ENCODE measurements at regions not wholly inside any gene's neighbourhood (a gene's known extent, or its start where the extent isn't known, plus 50 kb on each side); places are given as distances from the start of the nearest gene placed in this dataset.

DNA sequence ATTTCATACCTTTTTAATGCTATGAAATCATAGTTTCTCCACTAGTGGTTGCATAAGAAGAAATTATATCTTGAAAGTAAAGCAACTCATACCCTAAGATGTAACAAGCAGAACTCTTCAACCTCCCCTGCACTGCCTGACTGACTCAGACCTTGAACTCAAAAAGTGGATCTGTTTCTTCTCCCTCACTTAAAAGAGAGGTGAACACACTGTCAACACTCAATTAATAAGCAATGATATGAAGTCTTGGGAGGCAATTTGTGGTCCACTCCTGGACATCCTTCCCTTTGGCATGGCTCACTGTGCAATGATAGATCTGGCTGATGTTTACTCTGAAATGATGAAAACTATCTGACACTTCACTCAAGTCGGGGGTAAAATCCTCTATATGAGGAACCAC is 282.0 kb upstream of the DKK2 start:
- H3F3A ChIP-seq (replicated peaks; ENCODE audit: low read depth): no peaks in the 10 kb centered on the region
- ATAC-seq (no peak), DNase-seq (ENCODE audit: low spot score) (no peak)
- peaks cover 1% of the 10 kb centered on the region; the same call in 1 of the 2 replicates for H3K9me2 ChIP-seq (ENCODE audit: insufficient read depth)
- no peak overlapping the region for H2AFZ ChIP-seq
- Mint-ChIP-seq H3K27me3 (ENCODE audit: insufficient read depth, low read depth, poor library complexity) (no peaks in the 10 kb centered on the region), H3K27ac (no peak overlapping the region), H3K4me3 (no peak overlapping the region), H3K4me1 (no peaks in the 10 kb centered on the region), H3K36me3 (ENCODE audit: low read depth) (no peaks in the 10 kb centered on the region), H3K9me3 (no peaks in the 10 kb centered on the region; the same call in 1 of the 3 replicates)
- H3K4me3 ChIP-seq: no peak overlapping the region
- no peak overlapping the region for H3K4me2 ChIP-seq
- TF ChIP-seq ZNF331 (CRISPR knock-in tag; IDR thresholded peaks at IDR 0.05; ENCODE audit: low read depth) (no peak), POLR2AphosphoS5 (IDR thresholded peaks at IDR 0.05; ENCODE audit: low read depth) (no peak), ZNF114 (CRISPR knock-in tag; IDR thresholded peaks at IDR 0.05) (no peak), CREB1 (CRISPR knock-in tag; IDR thresholded peaks at IDR 0.05; ENCODE audit: low read depth) (no peak), EZH2 (IDR thresholded peaks at IDR 0.05; ENCODE audit: low read depth, unreplicated experiment) (no peak), STAT1 (IDR thresholded peaks at IDR 0.05; ENCODE audit: unreplicated experiment) (no peak), EZH2phosphoT487 (IDR thresholded peaks at IDR 0.05; ENCODE audit: unreplicated experiment) (no peak), JUNB (IDR thresholded peaks at IDR 0.05; ENCODE audit: unreplicated experiment) (no peak), NANOG (IDR thresholded peaks at IDR 0.05; ENCODE audit: borderline replicate concordance) (no peak)
- TF ChIP-seq, protein P1, sequence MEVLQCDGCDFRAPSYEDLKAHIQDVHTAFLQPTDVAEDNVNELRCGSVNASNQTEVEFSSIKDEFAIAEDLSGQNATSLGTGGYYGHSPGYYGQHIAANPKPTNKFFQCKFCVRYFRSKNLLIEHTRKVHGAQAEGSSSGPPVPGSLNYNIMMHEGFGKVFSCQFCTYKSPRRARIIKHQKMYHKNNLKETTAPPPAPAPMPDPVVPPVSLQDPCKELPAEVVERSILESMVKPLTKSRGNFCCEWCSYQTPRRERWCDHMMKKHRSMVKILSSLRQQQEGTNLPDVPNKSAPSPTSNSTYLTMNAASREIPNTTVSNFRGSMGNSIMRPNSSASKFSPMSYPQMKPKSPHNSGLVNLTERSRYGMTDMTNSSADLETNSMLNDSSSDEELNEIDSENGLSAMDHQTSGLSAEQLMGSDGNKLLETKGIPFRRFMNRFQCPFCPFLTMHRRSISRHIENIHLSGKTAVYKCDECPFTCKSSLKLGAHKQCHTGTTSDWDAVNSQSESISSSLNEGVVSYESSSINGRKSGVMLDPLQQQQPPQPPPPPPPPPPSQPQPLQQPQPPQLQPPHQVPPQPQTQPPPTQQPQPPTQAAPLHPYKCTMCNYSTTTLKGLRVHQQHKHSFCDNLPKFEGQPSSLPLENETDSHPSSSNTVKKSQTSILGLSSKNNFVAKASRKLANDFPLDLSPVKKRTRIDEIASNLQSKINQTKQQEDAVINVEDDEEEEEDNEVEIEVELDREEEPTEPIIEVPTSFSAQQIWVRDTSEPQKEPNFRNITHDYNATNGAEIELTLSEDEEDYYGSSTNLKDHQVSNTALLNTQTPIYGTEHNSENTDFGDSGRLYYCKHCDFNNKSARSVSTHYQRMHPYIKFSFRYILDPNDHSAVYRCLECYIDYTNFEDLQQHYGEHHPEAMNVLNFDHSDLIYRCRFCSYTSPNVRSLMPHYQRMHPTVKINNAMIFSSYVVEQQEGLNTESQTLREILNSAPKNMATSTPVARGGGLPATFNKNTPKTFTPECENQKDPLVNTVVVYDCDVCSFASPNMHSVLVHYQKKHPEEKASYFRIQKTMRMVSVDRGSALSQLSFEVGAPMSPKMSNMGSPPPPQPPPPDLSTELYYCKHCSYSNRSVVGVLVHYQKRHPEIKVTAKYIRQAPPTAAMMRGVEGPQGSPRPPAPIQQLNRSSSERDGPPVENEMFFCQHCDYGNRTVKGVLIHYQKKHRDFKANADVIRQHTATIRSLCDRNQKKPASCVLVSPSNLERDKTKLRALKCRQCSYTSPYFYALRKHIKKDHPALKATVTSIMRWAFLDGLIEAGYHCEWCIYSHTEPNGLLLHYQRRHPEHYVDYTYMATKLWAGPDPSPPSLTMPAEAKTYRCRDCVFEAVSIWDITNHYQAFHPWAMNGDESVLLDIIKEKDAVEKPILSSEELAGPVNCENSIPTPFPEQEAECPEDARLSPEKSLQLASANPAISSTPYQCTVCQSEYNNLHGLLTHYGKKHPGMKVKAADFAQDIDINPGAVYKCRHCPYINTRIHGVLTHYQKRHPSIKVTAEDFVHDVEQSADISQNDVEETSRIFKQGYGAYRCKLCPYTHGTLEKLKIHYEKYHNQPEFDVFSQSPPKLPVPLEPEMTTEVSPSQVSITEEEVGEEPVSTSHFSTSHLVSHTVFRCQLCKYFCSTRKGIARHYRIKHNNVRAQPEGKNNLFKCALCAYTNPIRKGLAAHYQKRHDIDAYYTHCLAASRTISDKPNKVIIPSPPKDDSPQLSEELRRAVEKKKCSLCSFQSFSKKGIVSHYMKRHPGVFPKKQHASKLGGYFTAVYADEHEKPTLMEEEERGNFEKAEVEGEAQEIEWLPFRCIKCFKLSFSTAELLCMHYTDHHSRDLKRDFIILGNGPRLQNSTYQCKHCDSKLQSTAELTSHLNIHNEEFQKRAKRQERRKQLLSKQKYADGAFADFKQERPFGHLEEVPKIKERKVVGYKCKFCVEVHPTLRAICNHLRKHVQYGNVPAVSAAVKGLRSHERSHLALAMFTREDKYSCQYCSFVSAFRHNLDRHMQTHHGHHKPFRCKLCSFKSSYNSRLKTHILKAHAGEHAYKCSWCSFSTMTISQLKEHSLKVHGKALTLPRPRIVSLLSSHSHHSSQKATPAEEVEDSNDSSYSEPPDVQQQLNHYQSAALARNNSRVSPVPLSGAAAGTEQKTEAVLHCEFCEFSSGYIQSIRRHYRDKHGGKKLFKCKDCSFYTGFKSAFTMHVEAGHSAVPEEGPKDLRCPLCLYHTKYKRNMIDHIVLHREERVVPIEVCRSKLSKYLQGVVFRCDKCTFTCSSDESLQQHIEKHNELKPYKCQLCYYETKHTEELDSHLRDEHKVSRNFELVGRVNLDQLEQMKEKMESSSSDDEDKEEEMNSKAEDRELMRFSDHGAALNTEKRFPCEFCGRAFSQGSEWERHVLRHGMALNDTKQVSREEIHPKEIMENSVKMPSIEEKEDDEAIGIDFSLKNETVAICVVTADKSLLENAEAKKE (CRISPR knock-in tag; IDR thresholded peaks at IDR 0.05): no peak
- TF ChIP-seq, protein P2, sequence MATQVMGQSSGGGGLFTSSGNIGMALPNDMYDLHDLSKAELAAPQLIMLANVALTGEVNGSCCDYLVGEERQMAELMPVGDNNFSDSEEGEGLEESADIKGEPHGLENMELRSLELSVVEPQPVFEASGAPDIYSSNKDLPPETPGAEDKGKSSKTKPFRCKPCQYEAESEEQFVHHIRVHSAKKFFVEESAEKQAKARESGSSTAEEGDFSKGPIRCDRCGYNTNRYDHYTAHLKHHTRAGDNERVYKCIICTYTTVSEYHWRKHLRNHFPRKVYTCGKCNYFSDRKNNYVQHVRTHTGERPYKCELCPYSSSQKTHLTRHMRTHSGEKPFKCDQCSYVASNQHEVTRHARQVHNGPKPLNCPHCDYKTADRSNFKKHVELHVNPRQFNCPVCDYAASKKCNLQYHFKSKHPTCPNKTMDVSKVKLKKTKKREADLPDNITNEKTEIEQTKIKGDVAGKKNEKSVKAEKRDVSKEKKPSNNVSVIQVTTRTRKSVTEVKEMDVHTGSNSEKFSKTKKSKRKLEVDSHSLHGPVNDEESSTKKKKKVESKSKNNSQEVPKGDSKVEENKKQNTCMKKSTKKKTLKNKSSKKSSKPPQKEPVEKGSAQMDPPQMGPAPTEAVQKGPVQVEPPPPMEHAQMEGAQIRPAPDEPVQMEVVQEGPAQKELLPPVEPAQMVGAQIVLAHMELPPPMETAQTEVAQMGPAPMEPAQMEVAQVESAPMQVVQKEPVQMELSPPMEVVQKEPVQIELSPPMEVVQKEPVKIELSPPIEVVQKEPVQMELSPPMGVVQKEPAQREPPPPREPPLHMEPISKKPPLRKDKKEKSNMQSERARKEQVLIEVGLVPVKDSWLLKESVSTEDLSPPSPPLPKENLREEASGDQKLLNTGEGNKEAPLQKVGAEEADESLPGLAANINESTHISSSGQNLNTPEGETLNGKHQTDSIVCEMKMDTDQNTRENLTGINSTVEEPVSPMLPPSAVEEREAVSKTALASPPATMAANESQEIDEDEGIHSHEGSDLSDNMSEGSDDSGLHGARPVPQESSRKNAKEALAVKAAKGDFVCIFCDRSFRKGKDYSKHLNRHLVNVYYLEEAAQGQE (IDR thresholded peaks at IDR 0.05; ENCODE audit: unreplicated experiment): no peak
- TF ChIP-seq, protein P3, sequence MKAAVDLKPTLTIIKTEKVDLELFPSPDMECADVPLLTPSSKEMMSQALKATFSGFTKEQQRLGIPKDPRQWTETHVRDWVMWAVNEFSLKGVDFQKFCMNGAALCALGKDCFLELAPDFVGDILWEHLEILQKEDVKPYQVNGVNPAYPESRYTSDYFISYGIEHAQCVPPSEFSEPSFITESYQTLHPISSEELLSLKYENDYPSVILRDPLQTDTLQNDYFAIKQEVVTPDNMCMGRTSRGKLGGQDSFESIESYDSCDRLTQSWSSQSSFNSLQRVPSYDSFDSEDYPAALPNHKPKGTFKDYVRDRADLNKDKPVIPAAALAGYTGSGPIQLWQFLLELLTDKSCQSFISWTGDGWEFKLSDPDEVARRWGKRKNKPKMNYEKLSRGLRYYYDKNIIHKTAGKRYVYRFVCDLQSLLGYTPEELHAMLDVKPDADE (IDR thresholded peaks at IDR 0.05): no peak
- TF ChIP-seq, protein P4, sequence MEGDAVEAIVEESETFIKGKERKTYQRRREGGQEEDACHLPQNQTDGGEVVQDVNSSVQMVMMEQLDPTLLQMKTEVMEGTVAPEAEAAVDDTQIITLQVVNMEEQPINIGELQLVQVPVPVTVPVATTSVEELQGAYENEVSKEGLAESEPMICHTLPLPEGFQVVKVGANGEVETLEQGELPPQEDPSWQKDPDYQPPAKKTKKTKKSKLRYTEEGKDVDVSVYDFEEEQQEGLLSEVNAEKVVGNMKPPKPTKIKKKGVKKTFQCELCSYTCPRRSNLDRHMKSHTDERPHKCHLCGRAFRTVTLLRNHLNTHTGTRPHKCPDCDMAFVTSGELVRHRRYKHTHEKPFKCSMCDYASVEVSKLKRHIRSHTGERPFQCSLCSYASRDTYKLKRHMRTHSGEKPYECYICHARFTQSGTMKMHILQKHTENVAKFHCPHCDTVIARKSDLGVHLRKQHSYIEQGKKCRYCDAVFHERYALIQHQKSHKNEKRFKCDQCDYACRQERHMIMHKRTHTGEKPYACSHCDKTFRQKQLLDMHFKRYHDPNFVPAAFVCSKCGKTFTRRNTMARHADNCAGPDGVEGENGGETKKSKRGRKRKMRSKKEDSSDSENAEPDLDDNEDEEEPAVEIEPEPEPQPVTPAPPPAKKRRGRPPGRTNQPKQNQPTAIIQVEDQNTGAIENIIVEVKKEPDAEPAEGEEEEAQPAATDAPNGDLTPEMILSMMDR (conservative IDR thresholded peaks at IDR 0.05; ENCODE audit: low read depth in 2 of 2): no peak
- H3K27me3 ChIP-seq (ENCODE audit: insufficient read depth): no peaks in the 10 kb centered on the region
- no peaks in the 10 kb centered on the region for H3K79me2 ChIP-seq (replicated peaks; ENCODE audit: insufficient read depth)
- H3K4me1 ChIP-seq (ENCODE audit: insufficient read depth): no peaks in the 10 kb centered on the region
- H3K27ac ChIP-seq (ENCODE audit: low read depth): no peak overlapping the region
- H3K36me3 ChIP-seq (ENCODE audit: insufficient read depth): no peaks in the 10 kb centered on the region
- no peaks in the 10 kb centered on the region for H4K20me1 ChIP-seq (replicated peaks; ENCODE audit: insufficient read depth)

Measured in GM23338 (cell line).